ENCODE measurements at regions not wholly inside any gene's neighbourhood (a gene's known extent, or its start where the extent isn't known, plus 50 kb on each side); places are given as distances from the start of the nearest gene placed in this dataset.

DNA sequence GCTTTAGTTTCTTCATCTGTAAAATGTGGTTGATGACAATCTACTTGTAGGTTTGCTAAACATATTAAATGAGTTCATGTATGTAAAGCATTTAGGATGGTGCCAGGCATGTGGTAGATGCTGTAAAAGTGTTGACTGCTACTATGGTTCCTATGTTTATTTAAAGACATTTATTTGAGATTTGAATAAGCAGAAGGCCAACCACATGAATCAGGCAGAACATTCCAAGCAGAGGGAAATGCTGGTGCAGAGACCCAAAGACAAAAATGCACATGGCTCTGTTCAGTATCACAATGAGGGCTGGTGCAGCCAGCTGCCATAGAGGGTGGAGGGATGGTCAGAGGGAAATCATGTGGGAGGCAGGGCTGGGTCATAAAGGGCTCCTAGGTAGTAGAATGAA, 156.2 kb upstream of the PDGFD start:
- ATAC-seq (ENCODE audit: insufficient number of reproducible peaks, low FRiP score, low read depth): no peak

GRCh38 chr11:104319396-104319795, 155.4 kb upstream of the PDGFD start:
- Histone ChIP-seq H3K36me3 (no peaks in the 10 kb centered on the region), H3K27me3 (replicated peaks; ENCODE audit: insufficient read depth) (no peaks in the 10 kb centered on the region), H3K4me1 (ENCODE audit: control insufficient read depth in 1 of 2, low read depth in 2 of 2) (no peaks in the 10 kb centered on the region), H3K27ac (no peak overlapping the region), H3K4me3 (no peak overlapping the region), H3K9me3 (no peaks in the 10 kb centered on the region)
- TF ChIP-seq CTCF (IDR thresholded peaks at IDR 0.05): no peak
- no peak for DNase-seq (ENCODE audit: low spot score)
- no peak for ATAC-seq (ENCODE audit: insufficient number of reproducible peaks, low FRiP score, low read depth)

More for the DNA sequence above, 156.2 kb upstream of the PDGFD start:
- no peaks in the 10 kb centered on the region for H3K36me3 ChIP-seq
- no peak for TF ChIP-seq CTCF (IDR thresholded peaks at IDR 0.05)
- no peaks in the 10 kb centered on the region for H3K4me1 ChIP-seq (ENCODE audit: control insufficient read depth in 1 of 2, low read depth in 2 of 2)
- H3K4me3 ChIP-seq: no peak overlapping the region
- no peak for DNase-seq (ENCODE audit: low spot score)
- H3K27ac ChIP-seq: no peak overlapping the region
- H3K27me3 ChIP-seq (replicated peaks; ENCODE audit: insufficient read depth): no peaks in the 10 kb centered on the region
- H3K9me3 ChIP-seq: no peaks in the 10 kb centered on the region

DNA sequence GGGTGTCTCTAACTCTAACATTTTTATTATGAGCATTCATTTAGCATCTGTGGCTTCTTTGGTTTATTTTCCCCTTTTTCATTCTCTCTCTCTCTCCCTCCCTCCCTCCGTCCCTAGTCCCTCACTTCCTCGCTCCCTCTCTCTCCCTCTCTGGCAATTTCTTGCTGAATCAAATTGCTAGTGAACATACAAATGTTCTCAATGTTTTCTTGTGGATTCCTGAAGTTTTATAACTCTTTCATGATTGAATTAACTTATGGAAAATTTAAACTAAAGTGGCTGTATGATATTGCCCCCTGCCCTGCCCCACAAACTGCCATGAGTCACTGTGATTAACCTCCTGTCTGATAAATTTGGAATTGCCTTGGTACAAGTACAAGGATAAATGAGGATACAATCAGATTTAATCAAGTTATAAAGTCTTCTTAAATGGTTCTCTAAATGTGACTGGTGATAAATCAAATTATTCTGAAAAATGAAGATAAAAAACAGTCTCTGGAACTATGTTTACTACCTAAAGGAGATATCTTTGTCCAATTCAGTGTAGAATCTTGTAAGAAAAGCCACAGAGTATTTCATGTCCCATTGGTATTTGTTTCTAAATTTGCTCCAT, 143.0 kb upstream of the PDGFD start:
- no peaks in the 10 kb centered on the region for H3K9me3 ChIP-seq
- no peaks in the 10 kb centered on the region for H3K27me3 ChIP-seq (replicated peaks; ENCODE audit: insufficient read depth)
- no peaks in the 10 kb centered on the region for H3K36me3 ChIP-seq
- no peak overlapping the region for H3K4me3 ChIP-seq
- H3K27ac ChIP-seq: no peak overlapping the region
- DNase-seq (ENCODE audit: low spot score): no peak
- ATAC-seq (ENCODE audit: insufficient number of reproducible peaks, low FRiP score, low read depth): no peak
- TF ChIP-seq CTCF (IDR thresholded peaks at IDR 0.05): no peak
- H3K4me1 ChIP-seq (ENCODE audit: control insufficient read depth in 1 of 2, low read depth in 2 of 2): no peaks in the 10 kb centered on the region

DNA sequence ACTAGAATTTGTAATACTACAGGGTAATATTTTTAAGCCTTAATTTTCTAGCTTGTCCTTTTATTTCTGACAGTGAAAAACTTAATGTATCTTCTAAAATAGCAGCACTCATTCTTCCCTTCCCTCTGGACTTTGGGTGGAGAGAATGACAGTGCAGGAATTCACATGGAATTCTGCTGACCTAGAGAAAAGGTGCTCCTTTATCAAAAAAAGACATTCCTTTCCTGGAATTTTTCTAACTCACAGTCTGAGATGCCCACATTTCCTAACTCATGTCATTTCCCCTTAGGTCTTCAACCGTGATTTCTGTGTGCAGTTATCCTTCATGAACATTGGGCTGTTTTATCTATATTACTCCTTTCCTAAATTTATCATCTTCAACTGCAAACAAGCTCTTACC, 137.8 kb upstream of the PDGFD start:
- Histone ChIP-seq H3K4me1 (ENCODE audit: control insufficient read depth in 1 of 2, low read depth in 2 of 2) (no peaks in the 10 kb centered on the region), H3K36me3 (no peaks in the 10 kb centered on the region), H3K27me3 (replicated peaks; ENCODE audit: insufficient read depth) (no peaks in the 10 kb centered on the region), H3K27ac (no peak overlapping the region), H3K9me3 (no peaks in the 10 kb centered on the region), H3K4me3 (no peak overlapping the region)
- ATAC-seq (ENCODE audit: insufficient number of reproducible peaks, low FRiP score, low read depth) (no peak), DNase-seq (ENCODE audit: low spot score) (no peak)
- TF ChIP-seq CTCF (IDR thresholded peaks at IDR 0.05): no peak

GRCh38 chr11:104291646-104292045, 127.7 kb upstream of the PDGFD start:
- H3K27ac ChIP-seq: no peak overlapping the region
- H3K27me3 ChIP-seq (replicated peaks; ENCODE audit: insufficient read depth): no peaks in the 10 kb centered on the region
- no peak overlapping the region for H3K4me3 ChIP-seq
- no peak for ATAC-seq (ENCODE audit: insufficient number of reproducible peaks, low FRiP score, low read depth)
- no peak for TF ChIP-seq CTCF (IDR thresholded peaks at IDR 0.05)
- H3K4me1 ChIP-seq (ENCODE audit: control insufficient read depth in 1 of 2, low read depth in 2 of 2): no peaks in the 10 kb centered on the region
- H3K9me3 ChIP-seq: no peaks in the 10 kb centered on the region
- DNase-seq (ENCODE audit: low spot score): no peak
- no peaks in the 10 kb centered on the region for H3K36me3 ChIP-seq
